IPS DF 6.9 (cell line): ENCODE measurements at regions not wholly inside any gene's neighbourhood (a gene's known extent, or its start where the extent isn't known, plus 50 kb on each side); places are given as distances from the start of the nearest gene placed in this dataset.
A peak's percentile ranks its signal among the peaks of the same experiment; 100 is the strongest.

ENCODE experiments used
- DNase-seq: peaks from one replicate; pipeline ENCODE4 v3.0.0-alpha.2; 2013; ENCODE audit warnings: low read depth, low spot score
- H3K27ac ChIP-seq: one replicate; pipeline ENCODE4 v1.5.1; 2013; ENCODE audit warnings: low read length, control low read depth
- H3K27me3 ChIP-seq: 2 replicates; pipeline ENCODE4 v1.6.1; 2013; ENCODE audit warnings: mild to moderate bottlenecking, low read length; ENCODE audit not compliant: control insufficient read depth, insufficient read depth
- H3K36me3 ChIP-seq: 2 replicates; pipeline ENCODE4 v1.6.1; 2013; ENCODE audit warnings: low read length; ENCODE audit not compliant: control insufficient read depth, insufficient read depth
- H3K4me1 ChIP-seq: 2 replicates; pipeline ENCODE4 v1.6.1; 2013; ENCODE audit warnings: low read length; ENCODE audit not compliant: control insufficient read depth, insufficient read depth
- H3K4me3 ChIP-seq: 2 replicates; pipeline ENCODE4 v1.5.1; 2013; ENCODE audit warnings: mild to moderate bottlenecking, low read length
- H3K9me3 ChIP-seq: 2 replicates; pipeline ENCODE4 v1.6.1; 2013; ENCODE audit warnings: low read length, inconsistent platforms; ENCODE audit not compliant: control insufficient read depth, insufficient read depth
- WGBS: extraction: QIAGEN DNeasy Blood & Tissue Kit; methylation state at CpG from one replicate; pipeline ENCODE4 v1.1.7; 2013; ENCODE audit warnings: mixed read lengths, missing lambda C conversion rate; ENCODE audit not compliant: insufficient read length, insufficient coverage; 5-methylcytosine and 5-hydroxymethylcytosine counted together

DNA sequence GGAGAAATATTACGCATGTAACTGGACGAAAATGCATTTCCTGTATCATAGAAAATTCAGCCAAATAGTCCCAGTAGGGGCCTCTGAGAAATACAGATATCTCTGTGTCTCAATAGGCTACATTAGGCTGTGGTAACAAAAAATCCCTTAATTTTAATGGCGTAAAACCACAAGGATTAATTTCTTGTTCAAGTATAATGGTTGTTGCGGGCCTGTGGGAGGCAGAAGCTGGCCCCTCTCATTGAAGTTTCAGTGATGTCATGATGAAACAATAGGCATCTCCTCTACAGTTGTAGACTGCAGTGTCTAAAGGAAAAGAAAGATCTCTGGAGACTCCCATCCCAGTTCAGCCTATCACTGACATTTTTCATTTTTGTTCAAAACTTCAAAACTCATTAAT, 1625.6 kb upstream of the C9orf72 start:
- no peaks in the 10 kb centered on the region for H3K4me1 ChIP-seq
- no peak for DNase-seq
- WGBS, result no CpG with 5 or more reads among the region's 4 CpGs
- H3K9me3 ChIP-seq, result no peaks in the 10 kb centered on the region
- no peak overlapping the region for H3K4me3 ChIP-seq
- no peaks in the 10 kb centered on the region for H3K27me3 ChIP-seq
- H3K36me3 ChIP-seq, result no peaks in the 10 kb centered on the region
- no peak overlapping the region for H3K27ac ChIP-seq

DNA sequence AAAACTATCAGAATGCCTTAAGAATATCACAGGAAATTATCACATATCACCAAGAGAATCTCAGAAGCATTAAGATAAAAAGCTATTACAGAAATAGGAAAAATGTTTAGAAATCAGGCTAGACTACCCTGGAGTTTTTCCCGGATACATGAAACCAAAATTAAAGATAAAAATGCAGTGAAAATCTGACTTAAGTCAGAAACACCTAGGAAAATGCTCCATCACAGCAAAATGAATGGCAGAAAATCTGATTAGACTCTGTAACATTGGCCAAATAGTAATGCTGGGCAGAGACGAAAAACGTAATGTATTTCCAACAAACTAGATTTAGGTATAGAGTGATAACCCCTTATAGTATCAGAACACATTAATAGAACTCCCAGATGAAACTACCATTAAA, 1626.7 kb upstream of the C9orf72 start:
- Histone ChIP-seq H3K27ac (no peak overlapping the region), H3K4me1 (no peaks in the 10 kb centered on the region), H3K9me3 (no peaks in the 10 kb centered on the region), H3K36me3 (no peaks in the 10 kb centered on the region), H3K4me3 (no peak overlapping the region), H3K27me3 (no peaks in the 10 kb centered on the region)
- no CpG with 5 or more reads among the region's 3 CpGs for WGBS
- no peak for DNase-seq

DNA sequence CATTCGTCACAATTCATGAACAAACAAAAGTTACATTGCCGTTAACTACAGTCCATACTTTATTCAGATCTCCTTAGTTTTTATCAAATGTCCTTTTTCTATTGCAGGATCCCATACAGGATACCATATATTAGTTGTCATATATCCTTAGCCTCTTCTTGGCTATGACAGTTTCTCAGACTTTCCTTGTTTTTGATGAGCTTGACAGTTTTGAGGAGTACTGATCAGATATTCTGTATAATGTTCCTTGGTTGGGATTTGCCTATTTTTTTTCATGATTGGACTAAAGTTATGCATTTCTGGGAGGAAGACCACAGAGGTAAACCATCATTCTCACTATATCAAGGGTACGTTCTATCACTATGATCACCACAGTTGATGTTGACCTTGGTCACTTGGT, 1627.4 kb upstream of the C9orf72 start:
- DNase-seq, result no peak
- no peaks in the 10 kb centered on the region for H3K4me1 ChIP-seq
- H3K36me3 ChIP-seq, result no peaks in the 10 kb centered on the region
- no peak overlapping the region for H3K27ac ChIP-seq
- H3K4me3 ChIP-seq, result no peak overlapping the region
- H3K27me3 ChIP-seq, result no peaks in the 10 kb centered on the region
- H3K9me3 ChIP-seq, result no peaks in the 10 kb centered on the region
- no CpG with 5 or more reads among the region's 3 CpGs for WGBS

DNA sequence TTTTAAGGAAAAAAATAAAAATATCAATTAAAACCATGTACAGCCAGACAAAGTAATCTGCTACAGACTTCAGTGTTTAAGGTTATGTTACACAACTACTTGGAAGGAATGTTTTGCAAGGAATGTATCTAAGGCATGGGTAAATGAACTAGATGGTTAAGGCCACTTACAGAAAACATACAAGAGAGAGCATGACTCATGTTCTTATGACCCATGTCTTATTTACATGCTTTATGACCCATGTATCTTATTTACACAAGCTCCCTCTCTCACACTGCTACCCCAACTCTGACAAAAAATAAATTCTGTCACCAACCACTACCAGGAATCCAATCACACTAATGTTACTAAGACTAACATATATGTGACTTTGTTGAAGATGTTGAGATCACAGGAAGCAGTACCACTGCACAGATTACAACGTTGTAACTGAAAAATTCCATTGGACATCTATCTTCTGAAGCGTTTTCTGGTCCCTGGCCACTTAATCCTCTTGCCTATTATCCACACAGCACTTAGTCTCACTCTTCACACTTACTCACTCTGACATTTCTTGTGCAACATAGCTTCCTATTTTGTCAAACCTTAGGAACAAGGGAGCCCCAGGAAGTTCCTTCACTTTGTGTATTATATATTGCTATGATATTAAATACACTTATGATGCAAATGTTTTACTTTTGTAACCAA, 1630.1 kb upstream of the C9orf72 start:
- Histone ChIP-seq H3K4me3 (no peak overlapping the region), H3K36me3 (no peaks in the 10 kb centered on the region), H3K4me1 (no peaks in the 10 kb centered on the region), H3K9me3 (no peaks in the 10 kb centered on the region), H3K27ac (no peak overlapping the region), H3K27me3 (no peaks in the 10 kb centered on the region)
- DNase-seq, result no peak
- no CpG with 5 or more reads among the region's 2 CpGs for WGBS

DNA sequence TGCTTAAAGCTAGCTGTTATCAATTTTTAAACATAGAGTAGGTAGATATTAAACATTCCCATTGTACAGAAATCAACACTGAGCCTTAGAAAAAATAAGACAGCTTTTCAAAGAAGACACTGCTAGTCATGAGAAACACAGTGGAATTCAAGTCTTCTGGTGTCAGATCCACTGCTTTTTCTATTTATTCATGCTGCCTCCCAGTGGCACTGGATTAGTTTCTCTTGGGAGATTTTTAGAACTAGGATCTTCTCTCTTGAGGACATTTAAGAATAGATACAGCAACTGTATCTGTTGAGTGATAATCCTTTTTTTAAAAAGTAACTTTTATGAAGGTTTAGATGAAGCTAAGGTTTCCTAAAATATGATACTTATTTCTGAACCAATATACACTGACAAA, 1635.4 kb upstream of the C9orf72 start:
- H3K36me3 ChIP-seq, result no peaks in the 10 kb centered on the region
- no peaks in the 10 kb centered on the region for H3K4me1 ChIP-seq
- H3K9me3 ChIP-seq, result no peaks in the 10 kb centered on the region
- H3K27ac ChIP-seq, result no peak overlapping the region
- H3K4me3 ChIP-seq, result no peak overlapping the region
- no peaks in the 10 kb centered on the region for H3K27me3 ChIP-seq
- DNase-seq, result no peak

DNA sequence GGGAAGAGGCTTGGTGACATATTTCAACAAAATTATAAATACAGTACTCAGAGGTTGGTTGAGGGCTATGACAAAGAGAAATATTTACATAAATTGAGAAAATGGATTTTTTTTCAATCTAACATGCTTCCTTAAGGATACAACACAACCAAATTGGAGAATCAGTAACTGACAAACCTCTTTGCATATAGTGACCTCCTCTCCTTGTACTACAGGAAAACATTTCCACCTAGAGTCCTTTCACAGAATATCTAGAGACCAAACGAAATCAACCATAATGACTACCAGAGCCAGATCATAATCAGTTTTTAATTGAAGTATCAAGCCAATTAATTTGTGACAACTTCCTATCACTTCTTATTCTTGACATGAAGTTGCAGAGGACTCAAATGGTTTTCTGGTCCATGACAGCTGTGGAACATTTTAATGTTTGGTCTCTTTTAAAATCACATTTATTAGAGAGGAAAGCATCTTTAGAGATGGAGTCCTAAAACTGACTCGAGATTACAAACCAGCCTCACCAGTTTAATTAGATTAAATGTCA, 1636.5 kb upstream of the C9orf72 start:
- WGBS, result no CpG with 5 or more reads among the region's 2 CpGs
- no peak for DNase-seq

DNA sequence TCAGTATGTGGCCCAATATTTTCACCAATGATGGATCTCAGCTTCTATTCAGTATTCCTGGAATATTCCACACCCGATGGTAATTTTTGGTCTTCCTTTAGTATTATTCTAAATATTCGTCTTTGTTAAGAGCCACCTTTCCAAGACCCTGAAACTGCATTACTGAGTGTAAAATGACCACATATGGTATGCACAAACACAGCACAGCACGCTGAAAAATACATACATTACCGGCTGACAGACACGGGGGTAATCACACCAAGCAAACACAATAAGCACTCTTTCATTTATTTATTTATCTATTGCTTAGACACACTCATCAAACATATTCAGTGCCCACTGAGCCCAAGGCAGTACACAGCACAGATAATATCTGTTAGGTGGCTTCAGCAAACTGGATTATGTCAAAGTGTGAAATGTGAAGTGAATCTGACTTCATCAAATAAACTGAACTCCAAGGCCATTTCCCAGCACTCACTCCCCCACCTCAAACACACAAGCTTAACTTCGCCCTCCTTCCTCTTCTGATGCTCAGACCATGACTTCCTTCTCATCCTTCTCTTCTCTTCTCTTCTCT, 1637.8 kb upstream of the C9orf72 start:
- peak overlapping the region; percentile 58; the same call in 1 of the 2 replicates for H3K4me3 ChIP-seq
- WGBS, result no CpG with 5 or more reads among the region's 6 CpGs
- H3K36me3 ChIP-seq, result no peaks in the 10 kb centered on the region
- no peaks in the 10 kb centered on the region for H3K4me1 ChIP-seq
- peaks cover 4% of the 10 kb centered on the region; the same call in 1 of the 2 replicates for H3K27me3 ChIP-seq
- no peak overlapping the region for H3K27ac ChIP-seq
- no peak for DNase-seq
- H3K9me3 ChIP-seq, result no peaks in the 10 kb centered on the region

More for the DNA sequence above, 1636.5 kb upstream of the C9orf72 start:
- no peak overlapping the region for H3K27ac ChIP-seq
- no peaks in the 10 kb centered on the region for H3K9me3 ChIP-seq
- H3K27me3 ChIP-seq, result no peaks in the 10 kb centered on the region; the same call in 1 of the 2 replicates
- H3K4me1 ChIP-seq, result no peaks in the 10 kb centered on the region
- H3K36me3 ChIP-seq, result no peaks in the 10 kb centered on the region
- H3K4me3 ChIP-seq, result no peak overlapping the region

DNA sequence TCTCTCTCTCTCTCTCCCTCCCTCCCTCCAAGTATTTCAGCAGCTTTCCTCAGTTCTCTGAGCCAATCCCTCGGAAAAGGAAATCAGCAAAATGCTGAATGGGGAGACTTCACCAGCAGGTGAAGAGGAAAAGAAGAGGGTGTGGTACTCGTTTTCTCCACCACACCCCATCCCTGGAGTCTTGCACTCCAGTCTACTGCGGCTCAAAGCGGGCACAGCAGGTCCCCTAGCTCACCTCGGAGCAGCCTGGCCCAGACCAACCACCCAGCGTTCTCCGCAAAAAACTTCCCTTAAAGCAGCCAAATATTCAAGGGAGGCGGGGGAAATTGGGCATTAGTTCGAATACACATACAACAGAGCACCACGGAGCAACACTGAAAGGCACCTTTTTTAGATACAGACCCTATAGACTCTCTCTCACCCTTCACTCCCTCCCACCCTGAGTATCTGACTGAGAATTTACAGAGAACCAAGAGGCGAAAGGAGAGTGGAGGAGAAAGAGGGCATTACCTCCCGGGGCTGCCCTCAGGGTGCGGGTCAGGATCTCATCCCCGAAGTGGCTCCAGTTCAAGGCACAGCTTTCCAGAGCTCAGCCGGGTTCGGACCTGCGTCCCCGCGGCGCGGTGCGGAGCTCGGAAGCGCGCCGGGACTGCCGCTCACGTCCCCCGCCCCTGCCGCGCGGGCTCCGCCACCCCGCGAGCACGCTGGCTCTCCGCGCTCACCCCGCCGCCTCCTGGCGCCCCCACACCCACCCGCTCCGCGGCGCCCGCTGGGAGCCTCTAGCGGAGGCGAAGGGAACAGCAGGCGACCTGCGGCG, 1638.5 kb upstream of the C9orf72 start:
- no CpG with 5 or more reads among the region's 51 CpGs for WGBS
- H3K27me3 ChIP-seq, result peaks cover 4% of the 10 kb centered on the region; the same call in 1 of the 2 replicates
- H3K4me1 ChIP-seq, result no peaks in the 10 kb centered on the region
- no peak overlapping the region for H3K27ac ChIP-seq
- DNase-seq, result peak; percentile 52
- peak overlapping the region; percentile 58; the same call in 1 of the 2 replicates for H3K4me3 ChIP-seq
- H3K9me3 ChIP-seq, result no peaks in the 10 kb centered on the region
- no peaks in the 10 kb centered on the region for H3K36me3 ChIP-seq

DNA sequence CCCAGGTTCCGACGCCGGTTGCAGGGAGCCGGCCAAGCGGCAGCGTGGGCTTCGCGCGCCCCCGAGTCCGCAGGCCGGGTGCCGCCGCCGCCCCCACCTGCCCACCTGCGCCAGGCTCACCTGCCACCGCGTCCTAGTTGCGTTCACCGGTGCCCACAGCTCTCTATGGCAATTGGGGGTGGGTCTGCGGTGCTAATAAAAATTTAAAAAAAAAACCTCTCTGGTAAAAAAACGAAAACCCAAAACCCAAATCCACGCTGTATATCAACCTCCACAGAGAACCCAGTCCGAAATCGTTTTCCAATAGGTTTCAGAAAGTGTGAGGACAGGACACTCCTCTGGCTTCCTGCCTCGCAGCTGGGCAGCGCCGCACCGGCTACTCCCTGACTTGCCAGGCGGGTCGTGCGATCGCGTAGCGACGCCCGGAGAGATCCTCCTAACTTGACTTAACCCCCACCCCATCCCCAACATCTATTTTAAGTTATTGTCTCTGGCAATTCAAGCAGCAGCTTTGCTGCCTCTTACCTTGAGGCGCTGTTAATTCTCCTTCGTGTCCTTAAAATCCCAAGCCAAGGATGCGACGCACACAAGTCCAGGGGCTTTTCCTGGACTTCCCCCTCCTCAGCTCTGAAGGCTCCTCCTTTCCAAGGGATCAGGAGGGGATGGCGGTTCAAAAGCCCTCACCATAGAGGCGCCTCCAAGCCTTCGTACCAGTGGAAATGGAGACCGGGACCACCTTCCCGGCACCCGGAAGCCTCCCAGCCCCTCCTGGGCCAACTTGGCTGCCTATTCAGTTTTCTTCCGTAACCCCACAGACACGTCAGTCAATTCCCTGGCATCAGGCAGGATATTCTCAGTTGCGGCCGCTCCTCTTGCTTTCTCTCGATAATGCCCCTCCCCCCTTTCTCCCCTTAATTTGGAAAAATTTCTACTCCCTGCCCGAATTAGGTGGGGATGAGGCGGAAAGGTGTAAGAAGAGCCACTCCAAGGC, 1639.4 kb upstream of the C9orf72 start:
- Histone ChIP-seq H3K9me3 (no peaks in the 10 kb centered on the region), H3K4me1 (no peaks in the 10 kb centered on the region), H3K4me3 (peak overlapping the region; percentile 58; the same call in 1 of the 2 replicates), H3K27me3 (peaks cover 4% of the 10 kb centered on the region; the same call in 1 of the 2 replicates), H3K27ac (no peak overlapping the region), H3K36me3 (no peaks in the 10 kb centered on the region)
- WGBS, result no CpG with 5 or more reads among the region's 54 CpGs
- DNase-seq, result peak; percentile 5
